ENCODE measurements at regions not wholly inside any gene's neighbourhood (a gene's known extent, or its start where the extent isn't known, plus 50 kb on each side); places are given as distances from the start of the nearest gene placed in this dataset.

DNA sequence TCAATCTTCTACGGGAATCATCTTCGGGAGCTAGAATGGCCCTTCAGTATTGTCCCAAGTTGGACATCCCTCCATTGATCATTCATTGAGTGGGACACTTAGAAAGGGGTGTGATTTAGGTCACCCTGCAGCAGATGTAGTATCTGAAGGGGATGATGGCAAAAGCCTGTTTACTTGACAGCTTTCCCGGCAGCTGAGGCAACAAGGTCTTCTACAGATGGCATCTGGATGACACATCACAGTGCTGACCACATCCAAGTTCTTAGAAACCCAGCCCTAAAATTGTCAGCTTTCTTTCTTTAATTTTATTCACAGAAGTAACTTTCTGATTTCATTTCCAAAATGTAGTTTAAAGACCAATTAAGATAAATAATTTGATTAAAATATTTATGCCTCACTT, 150.3 kb downstream of the AMY1C start:
- Histone ChIP-seq H3K4me3 (replicated peaks; ENCODE audit: insufficient read depth, low read length) (no peak overlapping the region), H3K27me3 (ENCODE audit: insufficient read depth, poor library complexity, severe bottlenecking) (no peaks in the 10 kb centered on the region), H3K27ac (replicated peaks) (no peak overlapping the region)
- TF ChIP-seq GABPA (IDR thresholded peaks at IDR 0.05; ENCODE audit: low read depth) (no peak), REST (IDR thresholded peaks at IDR 0.05; ENCODE audit: insufficient replicate concordance, low read depth) (no peak), POLR2AphosphoS5 (IDR thresholded peaks at IDR 0.05; ENCODE audit: low read depth) (no peak), SPI1 (IDR thresholded peaks at IDR 0.05; ENCODE audit: borderline replicate concordance, low read depth) (no peak)
- TF ChIP-seq, protein P1, sequence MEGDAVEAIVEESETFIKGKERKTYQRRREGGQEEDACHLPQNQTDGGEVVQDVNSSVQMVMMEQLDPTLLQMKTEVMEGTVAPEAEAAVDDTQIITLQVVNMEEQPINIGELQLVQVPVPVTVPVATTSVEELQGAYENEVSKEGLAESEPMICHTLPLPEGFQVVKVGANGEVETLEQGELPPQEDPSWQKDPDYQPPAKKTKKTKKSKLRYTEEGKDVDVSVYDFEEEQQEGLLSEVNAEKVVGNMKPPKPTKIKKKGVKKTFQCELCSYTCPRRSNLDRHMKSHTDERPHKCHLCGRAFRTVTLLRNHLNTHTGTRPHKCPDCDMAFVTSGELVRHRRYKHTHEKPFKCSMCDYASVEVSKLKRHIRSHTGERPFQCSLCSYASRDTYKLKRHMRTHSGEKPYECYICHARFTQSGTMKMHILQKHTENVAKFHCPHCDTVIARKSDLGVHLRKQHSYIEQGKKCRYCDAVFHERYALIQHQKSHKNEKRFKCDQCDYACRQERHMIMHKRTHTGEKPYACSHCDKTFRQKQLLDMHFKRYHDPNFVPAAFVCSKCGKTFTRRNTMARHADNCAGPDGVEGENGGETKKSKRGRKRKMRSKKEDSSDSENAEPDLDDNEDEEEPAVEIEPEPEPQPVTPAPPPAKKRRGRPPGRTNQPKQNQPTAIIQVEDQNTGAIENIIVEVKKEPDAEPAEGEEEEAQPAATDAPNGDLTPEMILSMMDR (IDR thresholded peaks at IDR 0.05; ENCODE audit: insufficient read depth, low read length): no peak
- DNase-seq (ENCODE audit: low read depth in 1 of 2, low spot score in 1 of 2): no peak

DNA sequence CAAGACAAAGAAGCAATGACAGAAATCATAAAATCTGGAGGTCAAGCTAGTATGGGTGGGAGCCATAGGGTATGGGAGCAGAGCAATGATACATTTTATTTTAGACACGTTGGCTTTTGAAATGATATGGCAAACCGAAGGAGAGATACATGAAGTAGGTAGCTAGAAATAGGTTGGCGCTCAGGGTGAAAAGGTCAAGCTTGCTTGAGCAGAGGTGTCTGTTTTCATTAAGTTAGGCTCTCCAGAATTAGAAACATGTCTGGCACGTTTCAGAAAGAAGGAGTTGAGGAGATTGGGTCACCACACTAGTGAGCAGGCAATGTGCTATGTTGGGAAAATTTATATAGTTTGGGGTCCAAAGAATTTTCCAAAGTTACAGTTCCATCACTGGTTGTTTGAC, 151.4 kb downstream of the AMY1C start:
- TF ChIP-seq, protein P1 (IDR thresholded peaks at IDR 0.05; ENCODE audit: insufficient read depth, low read length): no peak
- no peak for TF ChIP-seq GABPA (IDR thresholded peaks at IDR 0.05; ENCODE audit: low read depth)
- TF ChIP-seq SPI1 (IDR thresholded peaks at IDR 0.05; ENCODE audit: borderline replicate concordance, low read depth): no peak
- TF ChIP-seq REST (IDR thresholded peaks at IDR 0.05; ENCODE audit: insufficient replicate concordance, low read depth): no peak
- TF ChIP-seq POLR2AphosphoS5 (IDR thresholded peaks at IDR 0.05; ENCODE audit: low read depth): no peak
- Histone ChIP-seq H3K4me3 (replicated peaks; ENCODE audit: insufficient read depth, low read length) (no peak overlapping the region), H3K27ac (replicated peaks) (no peak overlapping the region), H3K27me3 (ENCODE audit: insufficient read depth, poor library complexity, severe bottlenecking) (no peaks in the 10 kb centered on the region)
- DNase-seq (ENCODE audit: low read depth in 1 of 2, low spot score in 1 of 2): no peak

GRCh38 chr1:103905363-103905762, 155.7 kb downstream of the AMY1C start:
- TF ChIP-seq, protein P1 (IDR thresholded peaks at IDR 0.05; ENCODE audit: insufficient read depth, low read length): no peak
- no peak for TF ChIP-seq REST (IDR thresholded peaks at IDR 0.05; ENCODE audit: insufficient replicate concordance, low read depth)
- no peak for TF ChIP-seq GABPA (IDR thresholded peaks at IDR 0.05; ENCODE audit: low read depth)
- TF ChIP-seq SPI1 (IDR thresholded peaks at IDR 0.05; ENCODE audit: borderline replicate concordance, low read depth): no peak
- TF ChIP-seq POLR2AphosphoS5 (IDR thresholded peaks at IDR 0.05; ENCODE audit: low read depth): no peak
- H3K27ac ChIP-seq (replicated peaks): no peak overlapping the region
- DNase-seq (ENCODE audit: low read depth in 1 of 2, low spot score in 1 of 2): no peak

More at GRCh38 chr1:103905363-103905762, 155.7 kb downstream of the AMY1C start:
- Histone ChIP-seq H3K27me3 (ENCODE audit: insufficient read depth, poor library complexity, severe bottlenecking) (no peaks in the 10 kb centered on the region), H3K4me3 (replicated peaks; ENCODE audit: insufficient read depth, low read length) (no peak overlapping the region)
